SK-N-SH (cell line): ENCODE measurements at regions not wholly inside any gene's neighbourhood (a gene's known extent, or its start where the extent isn't known, plus 50 kb on each side); places are given as distances from the start of the nearest gene placed in this dataset.

Experiments used
- CTCF ChIA-PET: fragments of 300-600, 350-600 bp; formaldehyde crosslinking; extraction: SDS; loops from one replicate; lab custom pipeline; 2021; lab: Yijun Ruan, JAX
- POLR2A ChIA-PET: fragments of 350-600 bp; sonication (Branson Sonifier 250); formaldehyde crosslinking; extraction: SDS; loops from one replicate; lab custom pipeline; 2020; ENCODE audit warnings: antibody characterized with exemption, inconsistent platforms; lab: Yijun Ruan, JAX
- DNase-seq: peaks from one replicate; pipeline ENCODE4 v3.0.0; 2012
- H2AFZ ChIP-seq: fragments of 200-600 bp; sonication (generic); 2 replicates; pipeline ENCODE4 v1.8.1; 2016; ENCODE audit warnings: antibody characterized with exemption, mild to moderate bottlenecking, low read depth
- H3F3A ChIP-seq: fragments of 200-600 bp; sonication (generic); replicated peaks from 2 replicates; pipeline ENCODE3; 2016; ENCODE audit warnings: antibody characterized with exemption, mild to moderate bottlenecking; ENCODE audit not compliant: insufficient read depth
- H3K27ac ChIP-seq, 2 experiments: fragments of 200-500 bp in 1 of 2; fragments of 200-600 bp in 1 of 2; sonication (Bioruptor generic) in 1 of 2; sonication (generic), shearing (Covaris generic) in 1 of 2; 2 replicates each; pipeline versions ENCODE4 v1.5.1 to v1.6.1; 2014 to 2016; ENCODE audit warnings: low read depth in 2 of 2, inconsistent platforms in 1 of 2, low read length in 1 of 2, mild to moderate bottlenecking in 1 of 2, mixed read lengths in 1 of 2
- H3K27me3 ChIP-seq: fragments of 200-600 bp; sonication (generic), shearing (Covaris generic); 2 replicates; pipeline ENCODE4 v1.6.1; 2016; ENCODE audit warnings: mixed run types; ENCODE audit not compliant: insufficient read depth
- H3K36me3 ChIP-seq, 2 experiments: fragments of 200-500 bp in 1 of 2; fragments of 200-600 bp in 1 of 2; sonication (Bioruptor generic) in 1 of 2; sonication (generic) in 1 of 2; replicated peaks in 1 of 2; 2 replicates each; pipeline versions ENCODE3 to v1.5.1; 2014 to 2016; ENCODE audit warnings: low read length in 1 of 2, mild to moderate bottlenecking in 1 of 2; ENCODE audit not compliant: insufficient read depth in 2 of 2, control insufficient read depth in 1 of 2
- H3K4me1 ChIP-seq, 2 experiments: fragments of 200-500 bp in 1 of 2; fragments of 200-600 bp in 1 of 2; sonication (Bioruptor generic) in 1 of 2; sonication (generic), shearing (Covaris generic) in 1 of 2; 2 replicates each; pipeline versions ENCODE4 v1.5.1 to v1.6.1; 2014 to 2016; ENCODE audit warnings: low read depth in 1 of 2, low read length in 1 of 2, mixed run types in 1 of 2; ENCODE audit not compliant: insufficient read depth in 2 of 2, control insufficient read depth in 1 of 2
- H3K4me2 ChIP-seq: fragments of 200-600 bp; sonication (generic), shearing (Covaris generic); 2 replicates; pipeline ENCODE4 v1.6.1; 2017; ENCODE audit warnings: mixed run types
- H3K4me3 ChIP-seq, 2 experiments: fragments of 200-500 bp in 1 of 2; fragments of 200-600 bp in 1 of 2; sonication (Bioruptor generic) in 1 of 2; sonication (generic), shearing (Covaris generic) in 1 of 2; 2 replicates each; pipeline versions ENCODE4 v1.5.1 to v1.8.1; 2014 to 2016; ENCODE audit warnings: low read depth in 2 of 2, inconsistent platforms in 1 of 2, low read length in 1 of 2, mild to moderate bottlenecking in 1 of 2, mixed read lengths in 1 of 2, moderate library complexity in 1 of 2
- H3K79me2 ChIP-seq: fragments of 200-600 bp; sonication (generic); 2 replicates; pipeline ENCODE4 v1.8.1; 2017; ENCODE audit warnings: mild to moderate bottlenecking; ENCODE audit not compliant: insufficient read depth
- H3K9ac ChIP-seq: fragments of 200-600 bp; sonication (generic); 2 replicates; pipeline ENCODE4 v1.6.1; 2017; ENCODE audit warnings: mixed run types
- H3K9me2 ChIP-seq: fragments of 200-600 bp; sonication (generic); 2 replicates; pipeline ENCODE4 v1.6.1; 2017; ENCODE audit warnings: mixed run types
- H3K9me3 ChIP-seq: fragments of 200-600 bp; sonication (generic); 2 replicates; pipeline ENCODE4 v1.6.1; 2017; ENCODE audit warnings: mixed run types, mild to moderate bottlenecking, moderate library complexity
- H4K20me1 ChIP-seq: fragments of 200-600 bp; sonication (generic); 2 replicates; pipeline ENCODE4 v1.6.1; 2017; ENCODE audit warnings: mild to moderate bottlenecking, mixed run types; ENCODE audit not compliant: insufficient read depth
- FOXJ3 ChIP-seq: sonication (generic); formaldehyde crosslinking; IDR thresholded peaks from 2 replicates; pipeline ENCODE4 v1.5.1; 2020; ENCODE audit warnings: mild to moderate bottlenecking, missing genetic modification reagents
- GATA2 ChIP-seq: sonication (generic); formaldehyde crosslinking; IDR thresholded peaks from 2 replicates; pipeline ENCODE4 v1.5.0; 2020; ENCODE audit warnings: mild to moderate bottlenecking, missing genetic modification reagents
- POLR2AphosphoS5 ChIP-seq: IDR thresholded peaks from 2 replicates; pipeline ENCODE4 v1.6.1; 2012; ENCODE audit warnings: low read depth, low read length
- RAD21 ChIP-seq: IDR thresholded peaks from 2 replicates; pipeline ENCODE4 v1.6.1; 2012; ENCODE audit warnings: mild to moderate bottlenecking, low read length
- RCOR1 ChIP-seq: fragments of 150-350 bp; IDR thresholded peaks from 2 replicates; pipeline ENCODE4 v1.6.1; 2017; ENCODE audit warnings: antibody characterized with exemption, low read length
- SIN3A ChIP-seq: IDR thresholded peaks from 2 replicates; pipeline ENCODE4 v1.6.1; 2012; ENCODE audit warnings: low read depth, mild to moderate bottlenecking, low read length, moderate library complexity, borderline replicate concordance
- TCF12 ChIP-seq: IDR thresholded peaks from 2 replicates; pipeline ENCODE4 v1.4.0; 2012
- YY1 ChIP-seq: IDR thresholded peaks from 2 replicates; pipeline ENCODE4 v1.4.0; 2012; ENCODE audit warnings: low read depth, mild to moderate bottlenecking
- WGBS: methylation state at CpG from one replicate; pipeline ENCODE4 v1.1.6; 2017; ENCODE audit warnings: low lambda C conversion rate; 5-methylcytosine and 5-hydroxymethylcytosine counted together
- TF ChIP-seq, protein P1 (sequence below): IDR thresholded peaks from 2 replicates; pipeline ENCODE4 v1.4.0; 2012; ENCODE audit warnings: low read depth, borderline replicate concordance
- TF ChIP-seq, protein P2 (sequence below): fragments of 200-600 bp; sonication (generic); IDR thresholded peaks from 2 replicates; pipeline ENCODE4 v1.6.1; 2017; ENCODE audit warnings: antibody characterized with exemption, mild to moderate bottlenecking, moderate library complexity
- TF ChIP-seq, protein P3 (sequence below): IDR thresholded peaks from 2 replicates; pipeline ENCODE4 v1.6.1; 2012; ENCODE audit warnings: mild to moderate bottlenecking, low read depth, low read length, moderate library complexity
- TF ChIP-seq, protein P4 (sequence below): fragments of 150-350 bp; IDR thresholded peaks from 2 replicates; pipeline ENCODE4 v1.6.1; 2017; ENCODE audit warnings: antibody characterized with exemption, low read length, low read depth, borderline replicate concordance

DNA sequence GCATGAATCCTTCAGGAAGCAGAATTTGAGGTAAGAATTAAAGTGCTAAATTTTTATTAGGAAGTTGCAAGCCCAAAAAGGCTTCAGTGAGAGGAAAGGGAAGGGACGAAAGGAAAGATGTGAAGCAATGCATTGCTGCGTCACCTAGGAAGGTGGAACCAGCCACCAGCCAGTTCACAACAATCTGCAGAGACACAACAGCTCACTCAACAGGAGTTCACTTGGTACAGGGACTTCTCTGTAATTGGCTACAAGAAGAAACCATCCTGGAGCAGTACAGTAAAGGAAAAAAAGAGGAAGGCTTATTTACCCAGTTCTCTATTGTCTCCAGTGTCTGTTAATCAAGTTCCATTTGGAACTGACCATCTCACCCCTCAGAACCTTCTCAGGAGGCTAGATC lies 157.6 kb downstream of the HNRNPD start (continued):
- TF ChIP-seq, protein P1, sequence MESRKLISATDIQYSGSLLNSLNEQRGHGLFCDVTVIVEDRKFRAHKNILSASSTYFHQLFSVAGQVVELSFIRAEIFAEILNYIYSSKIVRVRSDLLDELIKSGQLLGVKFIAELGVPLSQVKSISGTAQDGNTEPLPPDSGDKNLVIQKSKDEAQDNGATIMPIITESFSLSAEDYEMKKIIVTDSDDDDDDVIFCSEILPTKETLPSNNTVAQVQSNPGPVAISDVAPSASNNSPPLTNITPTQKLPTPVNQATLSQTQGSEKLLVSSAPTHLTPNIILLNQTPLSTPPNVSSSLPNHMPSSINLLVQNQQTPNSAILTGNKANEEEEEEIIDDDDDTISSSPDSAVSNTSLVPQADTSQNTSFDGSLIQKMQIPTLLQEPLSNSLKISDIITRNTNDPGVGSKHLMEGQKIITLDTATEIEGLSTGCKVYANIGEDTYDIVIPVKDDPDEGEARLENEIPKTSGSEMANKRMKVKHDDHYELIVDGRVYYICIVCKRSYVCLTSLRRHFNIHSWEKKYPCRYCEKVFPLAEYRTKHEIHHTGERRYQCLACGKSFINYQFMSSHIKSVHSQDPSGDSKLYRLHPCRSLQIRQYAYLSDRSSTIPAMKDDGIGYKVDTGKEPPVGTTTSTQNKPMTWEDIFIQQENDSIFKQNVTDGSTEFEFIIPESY, result no peak

DNA sequence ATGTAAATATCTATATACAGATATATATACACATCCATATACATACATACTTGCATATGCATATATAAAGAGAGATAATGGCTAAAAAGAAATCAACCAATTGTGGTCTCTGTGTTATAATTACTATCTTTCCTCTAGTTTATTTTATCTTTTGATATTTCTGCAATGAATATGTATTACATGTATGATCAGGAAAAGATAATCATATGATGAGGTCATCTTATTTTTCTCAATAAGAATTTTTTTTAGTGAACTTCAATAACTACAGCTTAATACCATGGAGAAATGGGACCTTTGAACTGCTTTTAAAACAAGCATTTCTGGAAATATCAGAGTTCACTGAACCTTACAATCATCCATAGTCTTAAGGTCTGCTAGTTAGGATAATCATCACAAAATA lies 158.0 kb downstream of the HNRNPD start:
- H3K9ac ChIP-seq, result no peak overlapping the region
- TF ChIP-seq, protein P2, sequence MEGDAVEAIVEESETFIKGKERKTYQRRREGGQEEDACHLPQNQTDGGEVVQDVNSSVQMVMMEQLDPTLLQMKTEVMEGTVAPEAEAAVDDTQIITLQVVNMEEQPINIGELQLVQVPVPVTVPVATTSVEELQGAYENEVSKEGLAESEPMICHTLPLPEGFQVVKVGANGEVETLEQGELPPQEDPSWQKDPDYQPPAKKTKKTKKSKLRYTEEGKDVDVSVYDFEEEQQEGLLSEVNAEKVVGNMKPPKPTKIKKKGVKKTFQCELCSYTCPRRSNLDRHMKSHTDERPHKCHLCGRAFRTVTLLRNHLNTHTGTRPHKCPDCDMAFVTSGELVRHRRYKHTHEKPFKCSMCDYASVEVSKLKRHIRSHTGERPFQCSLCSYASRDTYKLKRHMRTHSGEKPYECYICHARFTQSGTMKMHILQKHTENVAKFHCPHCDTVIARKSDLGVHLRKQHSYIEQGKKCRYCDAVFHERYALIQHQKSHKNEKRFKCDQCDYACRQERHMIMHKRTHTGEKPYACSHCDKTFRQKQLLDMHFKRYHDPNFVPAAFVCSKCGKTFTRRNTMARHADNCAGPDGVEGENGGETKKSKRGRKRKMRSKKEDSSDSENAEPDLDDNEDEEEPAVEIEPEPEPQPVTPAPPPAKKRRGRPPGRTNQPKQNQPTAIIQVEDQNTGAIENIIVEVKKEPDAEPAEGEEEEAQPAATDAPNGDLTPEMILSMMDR, result no peak
- no peak for TF ChIP-seq POLR2AphosphoS5
- TF ChIP-seq FOXJ3 (CRISPR knock-in tag), result no peak
- no peak for TF ChIP-seq TCF12
- TF ChIP-seq, protein P3, sequence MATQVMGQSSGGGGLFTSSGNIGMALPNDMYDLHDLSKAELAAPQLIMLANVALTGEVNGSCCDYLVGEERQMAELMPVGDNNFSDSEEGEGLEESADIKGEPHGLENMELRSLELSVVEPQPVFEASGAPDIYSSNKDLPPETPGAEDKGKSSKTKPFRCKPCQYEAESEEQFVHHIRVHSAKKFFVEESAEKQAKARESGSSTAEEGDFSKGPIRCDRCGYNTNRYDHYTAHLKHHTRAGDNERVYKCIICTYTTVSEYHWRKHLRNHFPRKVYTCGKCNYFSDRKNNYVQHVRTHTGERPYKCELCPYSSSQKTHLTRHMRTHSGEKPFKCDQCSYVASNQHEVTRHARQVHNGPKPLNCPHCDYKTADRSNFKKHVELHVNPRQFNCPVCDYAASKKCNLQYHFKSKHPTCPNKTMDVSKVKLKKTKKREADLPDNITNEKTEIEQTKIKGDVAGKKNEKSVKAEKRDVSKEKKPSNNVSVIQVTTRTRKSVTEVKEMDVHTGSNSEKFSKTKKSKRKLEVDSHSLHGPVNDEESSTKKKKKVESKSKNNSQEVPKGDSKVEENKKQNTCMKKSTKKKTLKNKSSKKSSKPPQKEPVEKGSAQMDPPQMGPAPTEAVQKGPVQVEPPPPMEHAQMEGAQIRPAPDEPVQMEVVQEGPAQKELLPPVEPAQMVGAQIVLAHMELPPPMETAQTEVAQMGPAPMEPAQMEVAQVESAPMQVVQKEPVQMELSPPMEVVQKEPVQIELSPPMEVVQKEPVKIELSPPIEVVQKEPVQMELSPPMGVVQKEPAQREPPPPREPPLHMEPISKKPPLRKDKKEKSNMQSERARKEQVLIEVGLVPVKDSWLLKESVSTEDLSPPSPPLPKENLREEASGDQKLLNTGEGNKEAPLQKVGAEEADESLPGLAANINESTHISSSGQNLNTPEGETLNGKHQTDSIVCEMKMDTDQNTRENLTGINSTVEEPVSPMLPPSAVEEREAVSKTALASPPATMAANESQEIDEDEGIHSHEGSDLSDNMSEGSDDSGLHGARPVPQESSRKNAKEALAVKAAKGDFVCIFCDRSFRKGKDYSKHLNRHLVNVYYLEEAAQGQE, result no peak
- H3K79me2 ChIP-seq, result no peaks in the 10 kb centered on the region
- POLR2A ChIA-PET, result no interaction called here
- no peaks in the 10 kb centered on the region for H4K20me1 ChIP-seq
- H3K27ac ChIP-seq, result no peak overlapping the region
- CTCF ChIA-PET, result no interaction called here
- H3K36me3 ChIP-seq, result no peaks in the 10 kb centered on the region
- H3K4me1 ChIP-seq, result no peaks in the 10 kb centered on the region
- no peak overlapping the region for H3K4me3 ChIP-seq
- no peak for DNase-seq
- H3K4me2 ChIP-seq, result no peak overlapping the region
- no peaks in the 10 kb centered on the region for H3F3A ChIP-seq
- H2AFZ ChIP-seq, result no peak overlapping the region
- no peaks in the 10 kb centered on the region for H3K9me3 ChIP-seq
- H3K9me2 ChIP-seq, result no peaks in the 10 kb centered on the region
- no peaks in the 10 kb centered on the region for H3K27me3 ChIP-seq

DNA sequence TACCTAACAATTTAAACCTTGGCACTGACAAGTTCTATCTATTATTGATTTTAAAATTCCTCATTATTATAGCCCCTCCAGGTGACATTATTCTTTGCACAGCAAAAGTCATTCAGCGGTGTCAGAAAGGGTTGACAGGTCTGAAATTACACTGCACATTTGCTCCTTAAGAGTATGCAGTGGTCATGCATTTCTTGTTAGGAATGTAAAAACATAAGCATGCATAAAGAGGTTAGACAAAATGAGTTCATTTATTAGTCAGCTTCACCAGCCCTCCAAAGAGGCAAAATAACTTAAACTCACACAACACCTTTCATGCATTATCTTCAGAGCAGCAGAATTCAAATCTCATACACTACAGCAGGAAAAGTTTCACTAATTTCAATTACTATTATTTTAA lies 158.8 kb downstream of the HNRNPD start:
- H3K9ac ChIP-seq, result no peak overlapping the region
- 83% methylated on average over 1 of the region's 1 CpG for WGBS
- no peaks in the 10 kb centered on the region for H3K36me3 ChIP-seq
- no peak for DNase-seq
- no peak overlapping the region for H3K4me3 ChIP-seq
- H3K4me1 ChIP-seq, result no peaks in the 10 kb centered on the region
- ChIA-PET POLR2A (no interaction called here), CTCF (no interaction called here)
- no peaks in the 10 kb centered on the region for H3F3A ChIP-seq
- no peaks in the 10 kb centered on the region for H3K79me2 ChIP-seq
- H3K27ac ChIP-seq, result no peak overlapping the region
- no peaks in the 10 kb centered on the region for H4K20me1 ChIP-seq
- H3K9me2 ChIP-seq, result no peaks in the 10 kb centered on the region
- H2AFZ ChIP-seq, result no peak overlapping the region
- H3K9me3 ChIP-seq, result no peaks in the 10 kb centered on the region
- H3K4me2 ChIP-seq, result no peak overlapping the region
- no peaks in the 10 kb centered on the region for H3K27me3 ChIP-seq
- TF ChIP-seq SIN3A, result no peak
- TF ChIP-seq FOXJ3 (CRISPR knock-in tag), result no peak
- TF ChIP-seq, protein P4, sequence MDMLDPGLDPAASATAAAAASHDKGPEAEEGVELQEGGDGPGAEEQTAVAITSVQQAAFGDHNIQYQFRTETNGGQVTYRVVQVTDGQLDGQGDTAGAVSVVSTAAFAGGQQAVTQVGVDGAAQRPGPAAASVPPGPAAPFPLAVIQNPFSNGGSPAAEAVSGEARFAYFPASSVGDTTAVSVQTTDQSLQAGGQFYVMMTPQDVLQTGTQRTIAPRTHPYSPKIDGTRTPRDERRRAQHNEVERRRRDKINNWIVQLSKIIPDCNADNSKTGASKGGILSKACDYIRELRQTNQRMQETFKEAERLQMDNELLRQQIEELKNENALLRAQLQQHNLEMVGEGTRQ, result no peak
- TF ChIP-seq RCOR1, result no peak
- no peak for TF ChIP-seq GATA2 (CRISPR knock-in tag)
- no peak for TF ChIP-seq RAD21
- TF ChIP-seq YY1, result no peak
